Right atrium auricular region (tissue), 2 donors: ENCODE measurements at regions not wholly inside any gene's neighbourhood (a gene's known extent, or its start where the extent isn't known, plus 50 kb on each side); places are given as distances from the start of the nearest gene placed in this dataset.

Source experiments
- DNase-seq: peaks from one replicate; pipeline ENCODE4 v3.0.0-alpha.2; 2019; ENCODE audit warnings: low spot score
- H3K27ac ChIP-seq, 2 donors: fragments of 200-600 bp; sonication (generic); 1 replicate in 1 of 2; 2 replicates in 1 of 2; pipeline ENCODE4 v1.5.1; 2016 to 2019
- H3K27me3 ChIP-seq, 2 donors: fragments of 200-600 bp; sonication (generic); one replicate each; pipeline versions ENCODE4 v1.5.1 to v1.6.0; 2017 to 2019
- H3K36me3 ChIP-seq: fragments of 200-600 bp; sonication (generic); one replicate; pipeline ENCODE4 v1.5.1; 2016
- H3K4me1 ChIP-seq, 2 donors: fragments of 200-600 bp; sonication (generic); one replicate each; pipeline versions ENCODE4 v1.5.1 to v1.6.0; 2017 to 2019
- H3K4me3 ChIP-seq, 2 donors: fragments of 200-600 bp; sonication (generic); 1 replicate in 1 of 2; 2 replicates in 1 of 2; pipeline ENCODE4 v1.5.1; 2017 to 2019; ENCODE audit warnings: mild to moderate bottlenecking in 1 of 2, moderate library complexity in 1 of 2
- H3K9me3 ChIP-seq, 2 donors: fragments of 200-600 bp; sonication (generic); one replicate each; pipeline ENCODE4 v1.5.1; 2019
- CTCF ChIP-seq, 2 donors: fragments of 200-600 bp; sonication (generic); IDR thresholded peaks; one replicate each; pipeline ENCODE4 v1.5.1; 2019; ENCODE audit warnings: antibody characterized with exemption in 2 of 2

GRCh38 chr18:67815280-67815679 lies 298.8 kb upstream of the DSEL start:
- DNase-seq = no peak
- Histone ChIP-seq H3K27me3 (no peaks in the 10 kb centered on the region), H3K4me3 (no peak overlapping the region), H3K9me3 (no peaks in the 10 kb centered on the region), H3K4me1 (no peaks in the 10 kb centered on the region), H3K36me3 (no peaks in the 10 kb centered on the region), H3K27ac (no peak overlapping the region)
- TF ChIP-seq CTCF (IDR thresholded peaks at IDR 0.05) = no peak

GRCh38 chr18:67813380-67814028 lies 297.0 kb upstream of the DSEL start:
- no peak for TF ChIP-seq CTCF (IDR thresholded peaks at IDR 0.05)

GRCh38 chr18:67805261-67805660 lies 288.7 kb upstream of the DSEL start:
- DNase-seq = no peak
- Histone ChIP-seq H3K9me3 (no peaks in the 10 kb centered on the region), H3K27me3 (no peaks in the 10 kb centered on the region), H3K4me3 (no peak overlapping the region), H3K27ac (no peak overlapping the region), H3K36me3 (no peaks in the 10 kb centered on the region), H3K4me1 (no peaks in the 10 kb centered on the region)
- TF ChIP-seq CTCF (IDR thresholded peaks at IDR 0.05) = no peak

More at GRCh38 chr18:67813380-67814028, 297.0 kb upstream of the DSEL start:
- Histone ChIP-seq H3K36me3 (no peaks in the 10 kb centered on the region), H3K9me3 (no peaks in the 10 kb centered on the region), H3K27me3 (no peaks in the 10 kb centered on the region), H3K27ac (no peak overlapping the region), H3K4me3 (no peak overlapping the region), H3K4me1 (no peaks in the 10 kb centered on the region)
- DNase-seq = no peak

- no peaks in the 10 kb centered on the region for H3K4me1 ChIP-seq
- H3K36me3 ChIP-seq = no peaks in the 10 kb centered on the region
- no peaks in the 10 kb centered on the region for H3K27me3 ChIP-seq
- DNase-seq = no peak
- H3K4me3 ChIP-seq = no peak overlapping the region
- no peak overlapping the region for H3K27ac ChIP-seq
- no peak for TF ChIP-seq CTCF (IDR thresholded peaks at IDR 0.05)
- no peaks in the 10 kb centered on the region for H3K9me3 ChIP-seq
Observed at GRCh38 chr18:67794521-67794920, 278.0 kb upstream of the DSEL start.

GRCh38 chr18:67790527-67790926 lies 274.0 kb upstream of the DSEL start:
- Histone ChIP-seq H3K27ac (no peak overlapping the region), H3K9me3 (no peaks in the 10 kb centered on the region), H3K4me1 (no peaks in the 10 kb centered on the region), H3K4me3 (no peak overlapping the region), H3K27me3 (no peaks in the 10 kb centered on the region), H3K36me3 (no peaks in the 10 kb centered on the region)
- no peak for DNase-seq
- no peak for TF ChIP-seq CTCF (IDR thresholded peaks at IDR 0.05)

GRCh38 chr18:67789165-67789545 lies 272.6 kb upstream of the DSEL start:
- no peak overlapping the region for H3K4me3 ChIP-seq
- TF ChIP-seq CTCF (IDR thresholded peaks at IDR 0.05) = no peak
- H3K9me3 ChIP-seq = no peaks in the 10 kb centered on the region
- no peaks in the 10 kb centered on the region for H3K27me3 ChIP-seq
- no peaks in the 10 kb centered on the region for H3K36me3 ChIP-seq
- DNase-seq = no peak
- no peak overlapping the region for H3K27ac ChIP-seq
- H3K4me1 ChIP-seq = no peaks in the 10 kb centered on the region
